ENCODE measurements at regions not wholly inside any gene's neighbourhood (a gene's known extent, or its start where the extent isn't known, plus 50 kb on each side); places are given as distances from the start of the nearest gene placed in this dataset.

- Histone ChIP-seq H3K27me3 (no peaks in the 10 kb centered on the region), H3K27ac (no peak overlapping the region), H3K9me3 (no peaks in the 10 kb centered on the region), H3K4me1 (no peaks in the 10 kb centered on the region), H3K4me3 (no peak overlapping the region), H3K36me3 (no peaks in the 10 kb centered on the region)
- no peak for TF ChIP-seq CTCF (IDR thresholded peaks at IDR 0.05)
- no peak for TF ChIP-seq POLR2A (IDR thresholded peaks at IDR 0.05)
- TF ChIP-seq EP300 (IDR thresholded peaks at IDR 0.05), result no peak
- no peak for DNase-seq (ENCODE audit: low spot score in 2 of 2)
- WGBS, 2 donors, result 82 to 88% methylated on average over 2 of the region's 2 CpGs
Measured at GRCh38 chr4:114196606-114197005, 217.2 kb upstream of the ARSJ start.

GRCh38 chr4:114200026-114200425 lies 220.6 kb upstream of the ARSJ start:
- no peak overlapping the region for H3K27ac ChIP-seq
- H3K4me3 ChIP-seq, result no peak overlapping the region
- no peaks in the 10 kb centered on the region for H3K27me3 ChIP-seq
- WGBS, 2 donors, result 91 to 100% methylated on average over 3 of the region's 3 CpGs
- H3K4me1 ChIP-seq, result no peaks in the 10 kb centered on the region
- H3K36me3 ChIP-seq, result no peaks in the 10 kb centered on the region
- TF ChIP-seq EP300 (IDR thresholded peaks at IDR 0.05) (no peak), POLR2A (IDR thresholded peaks at IDR 0.05) (no peak), CTCF (IDR thresholded peaks at IDR 0.05) (no peak)
- no peaks in the 10 kb centered on the region for H3K9me3 ChIP-seq
- DNase-seq (ENCODE audit: low spot score in 2 of 2), result no peak

- no peaks in the 10 kb centered on the region for H3K27me3 ChIP-seq
- DNase-seq (ENCODE audit: low spot score in 2 of 2), result no peak
- no peaks in the 10 kb centered on the region for H3K4me1 ChIP-seq
- WGBS, 2 donors, result 81 to 82% methylated on average over 1 of the region's 1 CpG
- no peaks in the 10 kb centered on the region for H3K9me3 ChIP-seq
- no peak overlapping the region for H3K4me3 ChIP-seq
- no peak overlapping the region for H3K27ac ChIP-seq
- H3K36me3 ChIP-seq, result no peaks in the 10 kb centered on the region
- TF ChIP-seq POLR2A (IDR thresholded peaks at IDR 0.05) (no peak), EP300 (IDR thresholded peaks at IDR 0.05) (no peak), CTCF (IDR thresholded peaks at IDR 0.05) (no peak)
Measured at GRCh38 chr4:114205261-114205660, 225.8 kb upstream of the ARSJ start.

- Histone ChIP-seq H3K4me1 (no peaks in the 10 kb centered on the region), H3K9me3 (no peaks in the 10 kb centered on the region), H3K4me3 (no peak overlapping the region), H3K27ac (no peak overlapping the region), H3K27me3 (no peaks in the 10 kb centered on the region), H3K36me3 (no peaks in the 10 kb centered on the region)
- WGBS, 2 donors, result 32 to 38% methylated on average over 3 of the region's 3 CpGs
- no peak for DNase-seq (ENCODE audit: low spot score in 2 of 2)
- TF ChIP-seq POLR2A (IDR thresholded peaks at IDR 0.05), result no peak
- no peak for TF ChIP-seq CTCF (IDR thresholded peaks at IDR 0.05)
- no peak for TF ChIP-seq EP300 (IDR thresholded peaks at IDR 0.05)
Measured at GRCh38 chr4:114208574-114209151, 229.2 kb upstream of the ARSJ start.

GRCh38 chr4:114209584-114209983 lies 230.1 kb upstream of the ARSJ start:
- H3K27ac ChIP-seq, result no peak overlapping the region
- H3K4me1 ChIP-seq, result no peaks in the 10 kb centered on the region
- no peak for DNase-seq (ENCODE audit: low spot score in 2 of 2)
- no peaks in the 10 kb centered on the region for H3K27me3 ChIP-seq
- H3K4me3 ChIP-seq, result no peak overlapping the region
- no peaks in the 10 kb centered on the region for H3K9me3 ChIP-seq
- TF ChIP-seq CTCF (IDR thresholded peaks at IDR 0.05) (no peak), EP300 (IDR thresholded peaks at IDR 0.05) (no peak), POLR2A (IDR thresholded peaks at IDR 0.05) (no peak)
- no peaks in the 10 kb centered on the region for H3K36me3 ChIP-seq
